GM12878 (cell line): ENCODE measurements at regions not wholly inside any gene's neighbourhood (a gene's known extent, or its start where the extent isn't known, plus 50 kb on each side); places are given as distances from the start of the nearest gene placed in this dataset.

Experiments
- ATAC-seq: fragments of 200-7000 bp; cut with Tn5 transposase; 3 replicates; pipeline ENCODE4 v1.9.1; 2020; ENCODE audit warnings: mild to moderate bottlenecking, moderate library complexity
- BruUV-seq: library from RNA; stranded (reverse); fragments of 400-500 nt; replicated peaks from 2 replicates; lab custom pipeline; 2021; lab: Mats Ljungman, UMichigan
- CTCF ChIA-PET: fragments of 300-600 bp; sonication (Branson Sonifier 250); formaldehyde crosslinking; extraction: SDS; loops from one replicate; lab custom pipeline; 2021; ENCODE audit warnings: inconsistent platforms; lab: Yijun Ruan, JAX
- POLR2A ChIA-PET: fragments of 350-600 bp; formaldehyde crosslinking; extraction: SDS; loops from one replicate; lab custom pipeline; 2021; ENCODE audit warnings: inconsistent platforms; lab: Charles Lee
- RAD21 ChIA-PET: fragments of 300-600 bp; sonication (Branson Sonifier 250); formaldehyde crosslinking; loops from one replicate; lab custom pipeline; 2023; ENCODE audit warnings: antibody characterized with exemption; ENCODE audit not compliant: unreplicated experiment; lab: Charles Lee
- SMC1A ChIA-PET: fragments of 300-600 bp; sonication (Branson Sonifier 250); formaldehyde crosslinking; loops from one replicate; lab custom pipeline; 2023; ENCODE audit not compliant: unreplicated experiment, uncharacterized antibody; lab: Charles Lee
- DNase-seq: peaks from one replicate; pipeline ENCODE4 v3.0.0-alpha.2; 2011; ENCODE audit warnings: low read depth, low spot score
- FAIRE-seq: peaks from 3 replicates; lab custom pipeline; 2011; peaks lifted over from hg19 to GRCh38; lab: Jason Lieb, UNC
- H2AFZ ChIP-seq: 2 replicates; pipeline ENCODE4 v1.6.0; 2011; ENCODE audit warnings: low read depth, low read length, control low read depth; ENCODE audit not compliant: control insufficient read depth
- H3K27ac ChIP-seq: 2 replicates; pipeline ENCODE4 v1.5.1; 2011; ENCODE audit warnings: control low read depth; ENCODE audit not compliant: control insufficient read depth, insufficient read depth
- H3K27me3 ChIP-seq, 2 experiments: replicated peaks in 1 of 2; 2 replicates each; pipeline versions ENCODE4 v1.6.0 to v1.6.1; 2011; ENCODE audit warnings: low read length in 1 of 2; ENCODE audit not compliant: control insufficient read depth in 2 of 2, insufficient read depth in 2 of 2
- H3K36me3 ChIP-seq, 2 experiments: 2 replicates each; pipeline ENCODE4 v1.5.1; 2011; ENCODE audit warnings: low read length in 1 of 2; ENCODE audit not compliant: control insufficient read depth in 2 of 2, insufficient read depth in 2 of 2
- H3K4me1 ChIP-seq: 2 replicates; pipeline ENCODE4 v1.6.1; 2011; ENCODE audit warnings: mild to moderate bottlenecking, low read length, moderate library complexity, mixed read lengths; ENCODE audit not compliant: control insufficient read depth, insufficient read depth
- H3K4me2 ChIP-seq: 2 replicates; pipeline ENCODE4 v1.6.0; 2011; ENCODE audit warnings: control low read depth; ENCODE audit not compliant: control insufficient read depth, insufficient read depth
- H3K4me3 ChIP-seq: fragments of 200-600 bp; sonication (generic); 2 replicates; pipeline ENCODE4 v1.5.1; 2016
- H3K79me2 ChIP-seq: 2 replicates; pipeline ENCODE4 v1.6.0; 2011; ENCODE audit warnings: low read length; ENCODE audit not compliant: control insufficient read depth, insufficient read depth
- H3K9ac ChIP-seq: 2 replicates; pipeline ENCODE4 v1.8.0; 2011; ENCODE audit warnings: low read length, control low read depth, mixed read lengths; ENCODE audit not compliant: control insufficient read depth, insufficient read depth
- H3K9me3 ChIP-seq: replicated peaks from 3 replicates; pipeline ENCODE4 v1.5.1; 2011; ENCODE audit warnings: mild to moderate bottlenecking, low read length; ENCODE audit not compliant: control insufficient read depth, insufficient read depth
- H4K20me1 ChIP-seq: 2 replicates; pipeline ENCODE4 v1.6.0; 2011; ENCODE audit not compliant: control insufficient read depth, insufficient read depth
- CREB1 ChIP-seq: IDR thresholded peaks from 2 replicates; pipeline ENCODE4 v1.6.1; 2012; ENCODE audit warnings: low read depth, mild to moderate bottlenecking, inconsistent platforms
- EED ChIP-seq: sonication (generic); IDR thresholded peaks from 2 replicates; pipeline ENCODE4 v1.6.1; 2016; ENCODE audit warnings: antibody characterized with exemption, low read depth
- EZH2 ChIP-seq: IDR thresholded peaks from 2 replicates; pipeline ENCODE4 v1.6.1; 2012; ENCODE audit warnings: low read depth, mild to moderate bottlenecking, control low read depth, inconsistent platforms, low read length, borderline replicate concordance; ENCODE audit not compliant: control insufficient read depth
- FOXM1 ChIP-seq: IDR thresholded peaks from 2 replicates; pipeline ENCODE4 v1.6.1; 2012; ENCODE audit warnings: low read depth, mild to moderate bottlenecking, inconsistent platforms, low read length, moderate library complexity
- GATAD2B ChIP-seq: fragments of 450-650 bp; conservative IDR thresholded peaks from 2 replicates; pipeline ENCODE4 v1.6.1; 2017; ENCODE audit warnings: low read depth, mild to moderate bottlenecking, moderate library complexity
- MTA2 ChIP-seq: fragments of 450-650 bp; IDR thresholded peaks from 2 replicates; pipeline ENCODE4 v1.6.1; 2016; ENCODE audit warnings: low read depth, mild to moderate bottlenecking, moderate library complexity
- SMC3 ChIP-seq: IDR thresholded peaks from 2 replicates; pipeline ENCODE4 v1.6.1; 2011; ENCODE audit warnings: low read length, improper control_type of control experiment, borderline replicate concordance
- SRF ChIP-seq, 2 experiments: IDR thresholded peaks; 2 replicates each; pipeline ENCODE4 v1.6.1; 2011; ENCODE audit warnings: low read depth in 2 of 2, low read length in 2 of 2, mild to moderate bottlenecking in 1 of 2, moderate library complexity in 1 of 2
- STAT1 ChIP-seq: fragments of 450-650 bp; conservative IDR thresholded peaks from 2 replicates; pipeline ENCODE4 v1.6.1; 2014; ENCODE audit warnings: antibody characterized with exemption, mild to moderate bottlenecking
- ZNF622 ChIP-seq: fragments of 450-650 bp; IDR thresholded peaks from 2 replicates; pipeline ENCODE4 v1.6.1; 2017; ENCODE audit warnings: mild to moderate bottlenecking, inconsistent platforms
- WGBS: methylation state at CpG from one replicate; pipeline ENCODE4 v1.1.6; 2016; ENCODE audit warnings: low lambda C conversion rate; ENCODE audit not compliant: insufficient replicate concordance, insufficient coverage; ENCODE audit errors: missing lambda C conversion rate; 5-methylcytosine and 5-hydroxymethylcytosine counted together
- in situ Hi-C: fragments of 300-500 bp; cut with MboI; formaldehyde crosslinking; loops from 9 replicates; pipeline ENCODE4 v1.14.3; 2018; ENCODE audit warnings: mixed read lengths
- intact Hi-C: fragments of 100-400 bp; cut with micrococcal nuclease; formaldehyde crosslinking; loops from one replicate; pipeline ENCODE4 v1.14.2; 2022; ENCODE audit not compliant: unreplicated experiment
- TF ChIP-seq, protein P1 (sequence below): fragments of 450-650 bp; IDR thresholded peaks from 2 replicates; pipeline ENCODE4 v1.6.1; 2016; ENCODE audit warnings: mild to moderate bottlenecking

DNA sequence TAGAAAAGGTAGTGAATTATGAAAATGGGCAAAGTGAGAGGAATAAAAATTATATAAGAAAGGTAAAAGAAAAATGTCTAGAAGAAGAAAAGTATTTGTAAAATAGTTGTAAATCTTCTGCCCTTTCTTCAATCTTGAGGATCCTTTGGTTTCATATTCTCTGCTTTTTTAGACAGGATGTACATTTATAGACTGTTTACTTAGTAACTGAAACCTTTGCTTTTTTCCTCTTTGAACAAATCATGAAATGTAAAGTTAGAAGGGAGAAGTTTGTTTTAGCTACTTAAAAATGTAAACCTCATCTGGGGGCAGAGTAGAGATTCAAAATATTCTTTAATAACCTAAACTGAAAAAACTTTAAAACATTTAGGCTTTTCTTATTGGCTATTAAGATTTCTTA lies 150.4 kb upstream of the ITGA4 start (continued):
- TF ChIP-seq ZNF622 = no peak

DNA sequence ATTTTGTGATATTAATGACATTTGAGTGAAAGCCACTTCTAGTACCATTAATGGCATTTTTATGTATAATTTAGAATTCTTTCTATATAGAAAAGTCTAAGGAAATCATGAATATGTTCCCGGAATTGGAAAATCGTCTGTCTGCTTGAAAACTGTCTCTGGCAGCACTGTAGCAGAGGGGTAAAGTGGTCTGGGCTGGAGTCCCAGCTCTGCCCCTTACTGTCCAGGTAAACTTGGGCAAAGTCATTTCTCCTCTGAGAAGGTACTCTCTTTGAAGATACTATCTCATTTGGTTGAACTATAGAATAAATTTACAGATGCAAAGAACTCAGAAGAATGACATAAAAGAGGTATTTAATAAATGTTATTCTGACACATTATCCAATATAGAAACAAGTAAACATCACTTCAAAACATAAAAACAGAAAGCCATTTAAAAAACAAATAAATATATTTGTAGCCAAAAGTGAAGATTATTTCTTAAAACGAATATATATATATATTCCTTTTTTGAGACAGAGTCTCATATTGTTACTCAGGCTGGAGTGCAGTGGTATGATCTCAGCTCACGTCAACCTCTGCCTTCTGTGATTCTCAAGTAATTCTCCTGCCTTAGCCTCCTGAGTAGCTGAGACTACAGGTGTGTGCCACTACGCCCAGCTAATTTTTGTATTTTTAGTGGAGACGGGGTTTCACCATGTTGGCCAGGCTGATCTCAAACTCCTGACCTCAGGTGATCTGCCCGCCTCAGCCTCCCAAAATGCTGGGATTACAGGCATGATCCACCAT lies 149.8 kb upstream of the ITGA4 start:
- POLR2A ChIA-PET = interaction anchor here (0.6 to 3.6 kb wide), 5 partner anchors 9 to 157 kb away, joined by 3 to 26 read pairs (median 3); partner anchors contain the start of gene ITGA4
- peak overlapping the region; percentile 88 for H3K4me2 ChIP-seq

More for the DNA sequence above, 149.8 kb upstream of the ITGA4 start:
- FAIRE-seq (no peak), DNase-seq (no peak), ATAC-seq (no peak)
- peak overlapping the region; percentile 99 for H3K27ac ChIP-seq
- peak overlapping the region; percentile 73 for H3K9ac ChIP-seq
- ChIA-PET CTCF (interaction anchor here (1.3 to 14.1 kb wide), 7 partner anchors 86 to 408 kb away, joined by 3 to 235 read pairs (median 6); partner anchors contain the start of gene ITGA4), RAD21 (interaction anchor here (0.6 to 16.8 kb wide), 11 partner anchors 11 to 203 kb away, joined by 3 to 340 read pairs (median 6); partner anchors contain the start of gene ITGA4), SMC1A (interaction anchor here (1.0 to 15.8 kb wide), 17 partner anchors 12 to 203 kb away, joined by 3 to 313 read pairs (median 5); partner anchors contain the start of gene ITGA4)
- no peaks in the 10 kb centered on the region for H3K9me3 ChIP-seq
- H3K79me2 ChIP-seq = peaks cover 1% of the 10 kb centered on the region
- peaks cover 64% of the 10 kb centered on the region for H3K4me1 ChIP-seq
- no peak overlapping the region for H3K4me3 ChIP-seq
- no peaks in the 10 kb centered on the region for H3K36me3 ChIP-seq
- intact Hi-C loops (loop anchor here (5.0 kb wide), 1 partner anchor 325 kb away; the partner anchor contains the start of gene UBE2E3), in situ Hi-C loops (loop anchor here (5.0 kb wide), 2 partner anchors 150 to 185 kb away; partner anchors contain the start of gene ITGA4)
- no TSS peak for BruUV-seq
- WGBS = 13% methylated on average over 7 of the region's 7 CpGs
- no peaks in the 10 kb centered on the region for H3K27me3 ChIP-seq
- H4K20me1 ChIP-seq = no peaks in the 10 kb centered on the region
- no peak for TF ChIP-seq EED
- TF ChIP-seq FOXM1 = no peak
- TF ChIP-seq CREB1 = 0 out of 2 replicates have a peak, but pooled peaks have one; percentile 21
- no peak for TF ChIP-seq GATAD2B
- no peak for TF ChIP-seq SMC3
- TF ChIP-seq, protein P1, sequence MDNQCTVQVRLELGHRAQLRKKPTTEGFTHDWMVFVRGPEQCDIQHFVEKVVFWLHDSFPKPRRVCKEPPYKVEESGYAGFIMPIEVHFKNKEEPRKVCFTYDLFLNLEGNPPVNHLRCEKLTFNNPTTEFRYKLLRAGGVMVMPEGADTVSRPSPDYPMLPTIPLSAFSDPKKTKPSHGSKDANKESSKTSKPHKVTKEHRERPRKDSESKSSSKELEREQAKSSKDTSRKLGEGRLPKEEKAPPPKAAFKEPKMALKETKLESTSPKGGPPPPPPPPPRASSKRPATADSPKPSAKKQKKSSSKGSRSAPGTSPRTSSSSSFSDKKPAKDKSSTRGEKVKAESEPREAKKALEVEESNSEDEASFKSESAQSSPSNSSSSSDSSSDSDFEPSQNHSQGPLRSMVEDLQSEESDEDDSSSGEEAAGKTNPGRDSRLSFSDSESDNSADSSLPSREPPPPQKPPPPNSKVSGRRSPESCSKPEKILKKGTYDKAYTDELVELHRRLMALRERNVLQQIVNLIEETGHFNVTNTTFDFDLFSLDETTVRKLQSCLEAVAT = 0 out of 2 replicates have a peak, but pooled peaks have one; percentile 17
- TF ChIP-seq SRF (IDR thresholded peaks at IDR 0.05; ENCODE audit: low read depth in 2 of 2, low read length in 2 of 2) = no peak
- no peak for TF ChIP-seq STAT1
- TF ChIP-seq EZH2 = no peak
- TF ChIP-seq MTA2 = no peak
- H2AFZ ChIP-seq = peak overlapping the region; percentile 42
